OCI-LY3 (cell line): ENCODE measurements at regions not wholly inside any gene's neighbourhood (a gene's known extent, or its start where the extent isn't known, plus 50 kb on each side); places are given as distances from the start of the nearest gene placed in this dataset.
A peak's percentile ranks its signal among the peaks of the same experiment; 100 is the strongest.

Experiments used
- H2AFZ ChIP-seq: fragments of 200-600, 300-600 bp; shearing (Covaris generic); 2 replicates; pipeline ENCODE4 v1.6.0; 2014; ENCODE audit warnings: antibody characterized with exemption, low read depth, low read length
- H3K27ac ChIP-seq: fragments of 200-600, 300-600 bp; sonication (generic); 2 replicates; pipeline ENCODE4 v1.5.1; 2014; ENCODE audit warnings: mild to moderate bottlenecking, low read length, moderate library complexity, mixed read lengths
- H3K27me3 ChIP-seq: fragments of 200-600, 300-600 bp; sonication (generic); 2 replicates; pipeline ENCODE4 v1.6.1; 2014; ENCODE audit warnings: low read depth, low read length, mixed read lengths
- H3K36me3 ChIP-seq: fragments of 200-600, 300-600 bp; sonication (generic); replicated peaks from 2 replicates; pipeline ENCODE3; 2014; ENCODE audit warnings: low read depth, low read length, mixed read lengths
- H3K4me1 ChIP-seq: fragments of 300-600, 200-600 bp; sonication (generic); 2 replicates; pipeline ENCODE4 v1.6.1; 2014; ENCODE audit warnings: low read length, mixed read lengths
- H3K4me2 ChIP-seq: fragments of 200-600, 300-600 bp; sonication (generic); 2 replicates; pipeline ENCODE4 v1.6.1; 2014; ENCODE audit warnings: low read length, mixed read lengths
- H3K4me3 ChIP-seq: fragments of 300-600, 200-600 bp; sonication (generic); 2 replicates; pipeline ENCODE4 v1.5.1; 2014; ENCODE audit warnings: antibody characterized with exemption, mild to moderate bottlenecking, low read length, moderate library complexity
- H3K79me2 ChIP-seq: fragments of 300-600, 200-600 bp; shearing (Covaris generic); 2 replicates; pipeline ENCODE4 v1.6.1; 2014; ENCODE audit warnings: mild to moderate bottlenecking, low read length, mixed read lengths
- H3K9ac ChIP-seq: fragments of 300-600, 200-600 bp; shearing (Covaris generic); 2 replicates; pipeline ENCODE4 v1.6.0; 2014; ENCODE audit warnings: mild to moderate bottlenecking, low read length, moderate library complexity
- H3K9me3 ChIP-seq: fragments of 200-600, 300-600 bp; shearing (Covaris generic); 2 replicates; pipeline ENCODE4 v1.6.1; 2014; ENCODE audit warnings: low read length, mixed read lengths; ENCODE audit not compliant: insufficient read depth
- H4K20me1 ChIP-seq: fragments of 200-600, 300-600 bp; sonication (generic); 2 replicates; pipeline ENCODE4 v1.6.1; 2016; ENCODE audit warnings: low read length, mixed read lengths; ENCODE audit not compliant: insufficient read depth
- EZH2phosphoT487 ChIP-seq: fragments of 200-600 bp; shearing (Covaris generic); IDR thresholded peaks from 2 replicates; pipeline ENCODE4 v1.6.1; 2018; ENCODE audit warnings: antibody characterized with exemption, mixed run types, low read depth
- TF ChIP-seq, protein P1 (sequence below): fragments of 200-600, 300-600 bp; sonication (generic); IDR thresholded peaks from 2 replicates; pipeline ENCODE4 v1.5.1; 2014; ENCODE audit warnings: antibody characterized with exemption, low read length, low read depth

DNA sequence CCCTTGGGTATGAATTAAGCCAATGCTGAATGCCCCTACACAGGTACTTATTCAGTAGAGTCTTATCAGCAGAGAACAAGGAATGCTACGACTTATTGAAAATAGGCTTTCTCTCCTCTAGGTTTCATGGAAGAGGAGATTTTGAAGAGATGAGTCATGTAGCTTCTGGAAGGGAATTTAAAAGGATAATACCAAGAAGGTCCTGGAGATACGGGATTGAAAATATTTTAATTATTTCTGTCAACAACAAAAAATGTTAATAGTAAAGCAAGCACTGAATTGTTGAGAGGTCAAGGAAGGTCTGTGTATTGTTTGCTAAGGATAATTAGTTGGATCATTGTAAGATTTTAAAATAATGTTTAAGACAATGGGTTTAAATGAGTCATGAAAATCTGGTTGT, 293.0 kb upstream of the SPHKAP start:
- no peaks in the 10 kb centered on the region for H4K20me1 ChIP-seq
- no peak overlapping the region for H3K4me2 ChIP-seq
- H3K27ac ChIP-seq: no peak overlapping the region
- H3K27me3 ChIP-seq: no peaks in the 10 kb centered on the region
- H3K9ac ChIP-seq: no peak overlapping the region
- no peaks in the 10 kb centered on the region for H3K36me3 ChIP-seq
- no peaks in the 10 kb centered on the region for H3K9me3 ChIP-seq
- no peak overlapping the region for H3K4me3 ChIP-seq
- no peaks in the 10 kb centered on the region for H3K79me2 ChIP-seq
- TF ChIP-seq, protein P1, sequence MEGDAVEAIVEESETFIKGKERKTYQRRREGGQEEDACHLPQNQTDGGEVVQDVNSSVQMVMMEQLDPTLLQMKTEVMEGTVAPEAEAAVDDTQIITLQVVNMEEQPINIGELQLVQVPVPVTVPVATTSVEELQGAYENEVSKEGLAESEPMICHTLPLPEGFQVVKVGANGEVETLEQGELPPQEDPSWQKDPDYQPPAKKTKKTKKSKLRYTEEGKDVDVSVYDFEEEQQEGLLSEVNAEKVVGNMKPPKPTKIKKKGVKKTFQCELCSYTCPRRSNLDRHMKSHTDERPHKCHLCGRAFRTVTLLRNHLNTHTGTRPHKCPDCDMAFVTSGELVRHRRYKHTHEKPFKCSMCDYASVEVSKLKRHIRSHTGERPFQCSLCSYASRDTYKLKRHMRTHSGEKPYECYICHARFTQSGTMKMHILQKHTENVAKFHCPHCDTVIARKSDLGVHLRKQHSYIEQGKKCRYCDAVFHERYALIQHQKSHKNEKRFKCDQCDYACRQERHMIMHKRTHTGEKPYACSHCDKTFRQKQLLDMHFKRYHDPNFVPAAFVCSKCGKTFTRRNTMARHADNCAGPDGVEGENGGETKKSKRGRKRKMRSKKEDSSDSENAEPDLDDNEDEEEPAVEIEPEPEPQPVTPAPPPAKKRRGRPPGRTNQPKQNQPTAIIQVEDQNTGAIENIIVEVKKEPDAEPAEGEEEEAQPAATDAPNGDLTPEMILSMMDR: no peak
- no peak for TF ChIP-seq EZH2phosphoT487
- H3K4me1 ChIP-seq: peaks cover under 1% of the 10 kb centered on the region; the same call in 1 of the 2 replicates
- H2AFZ ChIP-seq: no peak overlapping the region

DNA sequence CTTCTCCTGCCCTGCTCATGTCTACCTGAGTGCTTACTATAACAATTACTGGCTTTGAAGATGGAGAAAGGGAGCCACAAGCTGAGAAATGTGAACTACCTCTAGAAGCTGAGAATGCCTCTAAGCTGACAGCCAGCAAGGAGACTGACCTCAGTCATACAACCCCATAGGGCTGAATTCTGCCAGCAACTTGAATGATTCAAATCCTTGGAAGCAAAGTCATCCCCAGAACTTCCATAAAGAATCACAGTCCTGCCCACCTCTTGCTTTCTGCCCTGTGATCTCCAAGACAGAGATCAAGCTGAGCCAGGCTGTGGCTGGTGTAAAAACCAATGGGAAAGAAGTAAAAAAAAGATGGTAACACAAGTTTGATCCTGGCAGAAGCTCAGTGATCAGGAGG, 288.2 kb upstream of the SPHKAP start:
- peaks cover 11% of the 10 kb centered on the region for H3K4me1 ChIP-seq
- no peak overlapping the region for H3K9ac ChIP-seq
- no peaks in the 10 kb centered on the region for H3K36me3 ChIP-seq
- H3K27ac ChIP-seq: peak overlapping the region; percentile 79
- no peaks in the 10 kb centered on the region for H3K9me3 ChIP-seq
- H3K79me2 ChIP-seq: no peaks in the 10 kb centered on the region
- TF ChIP-seq, protein P1: no peak
- no peak for TF ChIP-seq EZH2phosphoT487
- no peak overlapping the region for H3K4me3 ChIP-seq
- H3K27me3 ChIP-seq: no peaks in the 10 kb centered on the region
- no peak overlapping the region for H3K4me2 ChIP-seq
- H4K20me1 ChIP-seq: no peaks in the 10 kb centered on the region
- H2AFZ ChIP-seq: no peak overlapping the region

DNA sequence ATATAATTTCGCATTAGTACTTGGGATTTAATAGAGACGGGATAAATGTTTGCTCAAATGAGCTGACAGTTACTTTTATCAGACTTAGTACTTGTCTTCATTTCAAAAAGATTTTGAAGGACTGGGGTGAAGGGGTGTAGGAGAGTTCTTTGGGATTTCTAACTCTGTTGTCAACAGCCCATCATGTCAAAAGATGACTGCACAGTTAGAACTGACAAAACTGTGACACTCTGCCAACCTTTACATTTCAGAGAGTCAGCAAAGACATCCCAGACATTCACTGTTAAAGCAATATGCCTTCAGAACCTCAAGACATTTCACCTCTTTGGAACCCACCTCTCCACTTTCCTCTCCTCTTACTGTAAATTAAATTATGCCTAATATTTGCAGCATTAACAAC, 285.4 kb upstream of the SPHKAP start:
- no peak overlapping the region for H3K9ac ChIP-seq
- H3K4me2 ChIP-seq: no peak overlapping the region
- H3K9me3 ChIP-seq: no peaks in the 10 kb centered on the region
- TF ChIP-seq EZH2phosphoT487: no peak
- TF ChIP-seq, protein P1: no peak
- no peak overlapping the region for H3K4me3 ChIP-seq
- H4K20me1 ChIP-seq: no peaks in the 10 kb centered on the region
- H3K27ac ChIP-seq: no peak overlapping the region
- H2AFZ ChIP-seq: no peak overlapping the region
- no peaks in the 10 kb centered on the region for H3K27me3 ChIP-seq
- no peaks in the 10 kb centered on the region for H3K36me3 ChIP-seq
- H3K79me2 ChIP-seq: no peaks in the 10 kb centered on the region
- H3K4me1 ChIP-seq: peaks cover 11% of the 10 kb centered on the region

DNA sequence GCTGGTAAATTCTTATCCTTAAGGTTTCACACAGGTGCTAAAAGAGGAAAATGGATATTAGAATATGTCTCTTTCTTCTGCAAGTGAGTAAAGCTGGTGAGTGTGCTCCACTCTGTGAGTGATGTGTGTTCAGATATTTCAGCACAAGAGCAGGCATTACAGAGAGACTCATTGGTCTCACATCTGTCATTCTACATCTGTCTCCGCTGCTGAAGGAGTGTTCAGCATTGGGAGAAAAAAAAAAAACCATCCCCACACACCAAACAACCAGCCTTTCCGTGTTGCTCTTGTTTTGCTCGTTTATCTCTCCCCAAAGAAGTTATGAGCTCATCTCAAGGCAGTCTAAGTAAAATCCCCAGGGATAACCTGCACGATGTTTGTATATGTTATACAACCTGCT, 283.9 kb upstream of the SPHKAP start:
- no peak overlapping the region for H3K4me3 ChIP-seq
- H3K9me3 ChIP-seq: no peaks in the 10 kb centered on the region
- H3K9ac ChIP-seq: no peak overlapping the region

More for the DNA sequence above, 283.9 kb upstream of the SPHKAP start:
- H2AFZ ChIP-seq: no peak overlapping the region
- peaks cover 11% of the 10 kb centered on the region for H3K4me1 ChIP-seq
- no peaks in the 10 kb centered on the region for H4K20me1 ChIP-seq
- H3K27me3 ChIP-seq: no peaks in the 10 kb centered on the region
- H3K79me2 ChIP-seq: no peaks in the 10 kb centered on the region
- no peaks in the 10 kb centered on the region for H3K36me3 ChIP-seq
- no peak overlapping the region for H3K27ac ChIP-seq
- H3K4me2 ChIP-seq: no peak overlapping the region
- TF ChIP-seq EZH2phosphoT487: no peak
- TF ChIP-seq, protein P1: no peak
